CD8-positive, alpha-beta memory T cell (primary cell): ENCODE measurements at regions not wholly inside any gene's neighbourhood (a gene's known extent, or its start where the extent isn't known, plus 50 kb on each side); places are given as distances from the start of the nearest gene placed in this dataset.

Experiments
- CTCF ChIA-PET: fragments of 350-600 bp; sonication (Branson Sonifier 250); formaldehyde crosslinking; loops from one replicate; lab custom pipeline; 2021; ENCODE audit warnings: antibody characterized with exemption; lab: Charles Lee
- POLR2A ChIA-PET: fragments of 350-600 bp; sonication (Branson Sonifier 250); formaldehyde crosslinking; loops from one replicate; lab custom pipeline; 2021; ENCODE audit warnings: antibody characterized with exemption; lab: Charles Lee
- DNase-seq, 5 donors: peaks; one replicate each; pipeline versions ENCODE4 v3.0.0 to v3.0.0-alpha.2; 2020 to 2022; ENCODE audit warnings: mixed read lengths in 1 of 5
- H3K27ac ChIP-seq: one replicate; pipeline ENCODE4 v1.7.0; 2013; ENCODE audit warnings: low read depth, mild to moderate bottlenecking, low read length, moderate library complexity
- H3K27me3 ChIP-seq: 2 replicates; pipeline ENCODE4 v1.7.0; 2013; ENCODE audit warnings: low read length, mild to moderate bottlenecking; ENCODE audit not compliant: insufficient read depth, poor library complexity, severe bottlenecking
- H3K36me3 ChIP-seq: 2 replicates; pipeline ENCODE4 v1.7.0; 2013; ENCODE audit warnings: mild to moderate bottlenecking, low read length, moderate library complexity; ENCODE audit not compliant: insufficient read depth
- H3K4me1 ChIP-seq: 2 replicates; pipeline ENCODE4 v1.7.0; 2013; ENCODE audit warnings: mild to moderate bottlenecking, low read length, moderate library complexity; ENCODE audit not compliant: insufficient read depth
- H3K4me3 ChIP-seq: 2 replicates; pipeline ENCODE4 v1.7.0; 2013; ENCODE audit warnings: mild to moderate bottlenecking, low read length
- H3K9me3 ChIP-seq: 2 replicates; pipeline ENCODE4 v1.7.0; 2013; ENCODE audit warnings: mild to moderate bottlenecking, low read length
- H3K27ac Mint-ChIP-seq, 8 donors: one replicate each; pipeline ENCODE4 v1.8.0; 2020 to 2021; ENCODE audit warnings: mixed read lengths in 8 of 8, mild to moderate bottlenecking in 6 of 8, inconsistent platforms in 3 of 8, moderate library complexity in 3 of 8
- H3K27me3 Mint-ChIP-seq, 2 donors: one replicate each; pipeline ENCODE4 v1.8.0; 2020 to 2021; ENCODE audit warnings: mixed read lengths in 2 of 2, mild to moderate bottlenecking in 1 of 2, moderate library complexity in 1 of 2
- H3K36me3 Mint-ChIP-seq, 3 donors: one replicate each; pipeline ENCODE4 v1.8.0; 2020 to 2021; ENCODE audit warnings: mixed read lengths in 3 of 3, inconsistent platforms in 1 of 3, mild to moderate bottlenecking in 1 of 3
- H3K4me1 Mint-ChIP-seq, 3 donors: one replicate each; pipeline ENCODE4 v1.8.0; 2020 to 2021; ENCODE audit warnings: mixed read lengths in 3 of 3, inconsistent platforms in 1 of 3, mild to moderate bottlenecking in 1 of 3
- H3K4me3 Mint-ChIP-seq, 7 donors: one replicate each; pipeline ENCODE4 v1.8.0; 2020 to 2021; ENCODE audit warnings: mixed read lengths in 7 of 7, mild to moderate bottlenecking in 6 of 7, moderate library complexity in 4 of 7, inconsistent platforms in 2 of 7
- H3K9me3 Mint-ChIP-seq, 5 donors: one replicate each; pipeline ENCODE4 v1.8.0; 2020 to 2022; ENCODE audit warnings: mixed read lengths in 5 of 5, mild to moderate bottlenecking in 3 of 5, moderate library complexity in 2 of 5, inconsistent platforms in 1 of 5

GRCh38 chr10:8507156-8507555 is 452.7 kb downstream of the GATA3 start:
- H3K27ac ChIP-seq = no peak overlapping the region
- Mint-ChIP-seq H3K27ac (no peak overlapping the region), H3K4me3 (no peak overlapping the region), H3K36me3 (no peaks in the 10 kb centered on the region), H3K27me3 (peaks cover 11 to 68% of the 10 kb centered on the region in 2 donors), H3K4me1 (no peaks in the 10 kb centered on the region), H3K9me3 (peaks cover 0 to 2% (median 0%) of the 10 kb centered on the region in 5 donors)
- H3K4me3 ChIP-seq = no peak overlapping the region
- no peaks in the 10 kb centered on the region for H3K36me3 ChIP-seq
- no peaks in the 10 kb centered on the region for H3K4me1 ChIP-seq
- CTCF ChIA-PET = no interaction called here
- DNase-seq = no peak
- H3K27me3 ChIP-seq = no peaks in the 10 kb centered on the region
- POLR2A ChIA-PET = no interaction called here
- H3K9me3 ChIP-seq = no peaks in the 10 kb centered on the region

GRCh38 chr10:8508882-8509281 is 454.4 kb downstream of the GATA3 start:
- H3K36me3 ChIP-seq = no peaks in the 10 kb centered on the region
- Mint-ChIP-seq H3K36me3 (no peaks in the 10 kb centered on the region), H3K9me3 (peaks cover 0 to 2% (median 0%) of the 10 kb centered on the region in 5 donors), H3K4me1 (no peaks in the 10 kb centered on the region), H3K27me3 (peaks cover 11 to 61% of the 10 kb centered on the region in 2 donors), H3K27ac (no peak overlapping the region), H3K4me3 (no peak overlapping the region)
- no peak overlapping the region for H3K4me3 ChIP-seq
- no peaks in the 10 kb centered on the region for H3K4me1 ChIP-seq
- ChIA-PET POLR2A (no interaction called here), CTCF (no interaction called here)
- no peak overlapping the region for H3K27ac ChIP-seq
- no peaks in the 10 kb centered on the region for H3K9me3 ChIP-seq
- no peak for DNase-seq
- no peaks in the 10 kb centered on the region for H3K27me3 ChIP-seq

DNA sequence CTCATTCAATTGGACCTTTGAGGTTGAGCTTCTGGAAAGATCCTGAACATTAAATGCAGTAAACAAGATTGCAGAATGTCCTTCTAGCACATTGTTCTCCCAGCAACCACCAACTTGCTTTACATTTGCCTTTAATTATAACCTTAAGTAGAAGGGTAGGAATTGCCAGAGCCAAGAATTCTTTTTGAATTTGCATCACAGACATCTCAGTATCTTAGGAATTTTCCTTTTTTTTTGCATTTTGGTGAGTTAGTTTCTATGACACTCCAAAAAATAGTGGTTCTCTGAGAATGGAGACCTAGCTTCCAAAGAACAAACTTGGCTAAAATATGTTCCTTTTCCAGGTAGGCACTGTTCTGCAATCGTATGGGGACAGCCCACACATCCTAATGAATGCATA is 456.0 kb downstream of the GATA3 start:
- Mint-ChIP-seq H3K27me3 (peaks cover 13 to 59% of the 10 kb centered on the region in 2 donors), H3K27ac (no peak overlapping the region), H3K4me1 (no peaks in the 10 kb centered on the region), H3K9me3 (no peaks in the 10 kb centered on the region), H3K36me3 (no peaks in the 10 kb centered on the region), H3K4me3 (no peak overlapping the region)
- Histone ChIP-seq H3K4me1 (no peaks in the 10 kb centered on the region), H3K9me3 (no peaks in the 10 kb centered on the region), H3K36me3 (no peaks in the 10 kb centered on the region), H3K4me3 (no peak overlapping the region), H3K27me3 (no peaks in the 10 kb centered on the region), H3K27ac (no peak overlapping the region)
- ChIA-PET POLR2A (no interaction called here), CTCF (no interaction called here)
- no peak for DNase-seq

- no peaks in the 10 kb centered on the region for H3K4me1 Mint-ChIP-seq
- no peaks in the 10 kb centered on the region for H3K36me3 Mint-ChIP-seq
- no peak overlapping the region for H3K27ac ChIP-seq
- peaks cover 13 to 60% of the 10 kb centered on the region in 2 donors for H3K27me3 Mint-ChIP-seq
- CTCF ChIA-PET = no interaction called here
- H3K4me3 Mint-ChIP-seq = no peak overlapping the region
- no peaks in the 10 kb centered on the region for H3K36me3 ChIP-seq
- H3K9me3 Mint-ChIP-seq = no peaks in the 10 kb centered on the region
- H3K4me3 ChIP-seq = no peak overlapping the region
- no peaks in the 10 kb centered on the region for H3K9me3 ChIP-seq
- no peak overlapping the region for H3K27ac Mint-ChIP-seq
- no peaks in the 10 kb centered on the region for H3K4me1 ChIP-seq
- no peaks in the 10 kb centered on the region for H3K27me3 ChIP-seq
- no peak for DNase-seq
- POLR2A ChIA-PET = no interaction called here
These were observed 456.5 kb downstream of the GATA3 start for GRCh38 chr10:8511026-8511425.

DNA sequence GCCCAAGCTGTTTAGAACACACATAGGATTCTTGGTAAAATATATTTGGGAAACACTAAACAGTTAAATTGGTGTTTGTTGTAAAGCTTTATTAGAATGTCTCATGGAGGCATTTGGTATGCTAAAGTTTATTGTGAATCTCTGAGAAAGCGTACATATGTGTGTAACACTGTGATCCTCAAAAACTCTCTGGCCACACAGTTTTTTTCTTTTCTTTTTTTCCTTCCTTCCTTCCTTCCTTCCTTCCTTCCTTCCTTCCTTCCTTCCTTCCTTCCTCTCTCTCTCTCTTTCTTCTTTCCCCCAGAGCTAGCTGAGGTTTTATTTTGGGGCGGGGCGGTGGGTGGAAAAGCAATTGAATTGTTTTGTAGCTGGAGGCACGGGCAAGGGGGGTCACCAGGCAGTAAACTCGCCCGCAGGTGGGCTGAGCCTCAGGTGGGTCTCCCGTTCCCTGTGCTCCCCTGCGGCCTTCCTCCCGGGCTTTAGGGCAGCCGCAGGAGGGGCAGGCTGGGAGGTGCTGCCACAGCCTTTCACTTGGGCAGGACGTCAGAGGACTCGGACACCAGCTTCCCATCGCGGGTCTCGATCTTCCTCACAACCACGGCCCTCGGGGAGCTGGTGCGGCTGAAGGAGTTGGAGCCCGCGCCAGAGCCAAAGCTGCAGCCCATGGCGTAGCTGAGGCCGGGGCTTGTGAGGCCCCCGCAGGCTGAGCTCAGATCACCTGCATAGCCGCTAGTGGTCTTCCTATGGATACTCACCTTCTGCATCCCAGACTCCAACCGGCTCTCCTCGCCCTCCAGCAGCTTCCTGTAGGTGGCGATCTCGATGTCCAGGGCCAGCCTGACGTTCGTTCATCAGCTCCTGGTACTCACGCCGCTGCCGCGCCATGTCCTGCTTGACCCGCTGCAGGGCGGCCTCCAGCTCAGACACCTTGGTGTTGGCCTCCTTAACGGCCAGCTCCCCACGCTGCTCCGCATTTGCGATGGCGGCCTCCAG is 459.0 kb downstream of the GATA3 start:
- H3K4me3 Mint-ChIP-seq = no peak overlapping the region
- no peak for DNase-seq
- no peak overlapping the region for H3K4me3 ChIP-seq
- H3K27ac Mint-ChIP-seq = no peak overlapping the region
- H3K4me1 Mint-ChIP-seq = no peaks in the 10 kb centered on the region
- no peaks in the 10 kb centered on the region for H3K27me3 ChIP-seq
- POLR2A ChIA-PET = no interaction called here
- H3K36me3 ChIP-seq = no peaks in the 10 kb centered on the region
- no peaks in the 10 kb centered on the region for H3K9me3 Mint-ChIP-seq
- no peaks in the 10 kb centered on the region for H3K9me3 ChIP-seq
- CTCF ChIA-PET = no interaction called here
- peaks cover 10 to 54% of the 10 kb centered on the region in 2 donors for H3K27me3 Mint-ChIP-seq
- H3K4me1 ChIP-seq = no peaks in the 10 kb centered on the region
- H3K36me3 Mint-ChIP-seq = no peaks in the 10 kb centered on the region
- no peak overlapping the region for H3K27ac ChIP-seq

- H3K27ac Mint-ChIP-seq = no peak overlapping the region
- Histone ChIP-seq H3K9me3 (no peaks in the 10 kb centered on the region), H3K36me3 (no peaks in the 10 kb centered on the region), H3K4me1 (no peaks in the 10 kb centered on the region), H3K27me3 (no peaks in the 10 kb centered on the region), H3K27ac (no peak overlapping the region), H3K4me3 (no peak overlapping the region)
- peaks cover 0 to 3% (median 0%) of the 10 kb centered on the region in 3 donors for H3K36me3 Mint-ChIP-seq
- DNase-seq = no peak
- POLR2A ChIA-PET = no interaction called here
- no peaks in the 10 kb centered on the region for H3K4me1 Mint-ChIP-seq
- peaks cover 0 to 50% of the 10 kb centered on the region in 2 donors for H3K27me3 Mint-ChIP-seq
- H3K4me3 Mint-ChIP-seq = no peak overlapping the region
- peaks cover 0 to 2% (median 0%) of the 10 kb centered on the region in 5 donors for H3K9me3 Mint-ChIP-seq
- CTCF ChIA-PET = no interaction called here
These were observed 465.9 kb downstream of the GATA3 start for GRCh38 chr10:8520382-8520781.

- no peak overlapping the region for H3K27ac Mint-ChIP-seq
- Histone ChIP-seq H3K36me3 (no peaks in the 10 kb centered on the region), H3K9me3 (no peaks in the 10 kb centered on the region), H3K27me3 (no peaks in the 10 kb centered on the region), H3K4me3 (no peak overlapping the region), H3K27ac (no peak overlapping the region), H3K4me1 (no peaks in the 10 kb centered on the region)
- H3K4me1 Mint-ChIP-seq = no peaks in the 10 kb centered on the region
- DNase-seq = no peak
- H3K36me3 Mint-ChIP-seq = peaks cover 0 to 3% (median 1%) of the 10 kb centered on the region in 3 donors
- no peak overlapping the region for H3K4me3 Mint-ChIP-seq
- CTCF ChIA-PET = no interaction called here
- peaks cover 0 to 2% (median 0%) of the 10 kb centered on the region in 5 donors for H3K9me3 Mint-ChIP-seq
- POLR2A ChIA-PET = no interaction called here
- peaks cover 19 to 43% of the 10 kb centered on the region in 2 donors for H3K27me3 Mint-ChIP-seq
These were observed 473.3 kb downstream of the GATA3 start for GRCh38 chr10:8527773-8528172.

GRCh38 chr10:8531116-8531515 is 476.6 kb downstream of the GATA3 start:
- H3K9me3 ChIP-seq = no peaks in the 10 kb centered on the region
- no peaks in the 10 kb centered on the region for H3K27me3 ChIP-seq
- H3K27me3 Mint-ChIP-seq = peaks cover 25 to 35% of the 10 kb centered on the region in 2 donors
- no peaks in the 10 kb centered on the region for H3K9me3 Mint-ChIP-seq
- H3K36me3 ChIP-seq = no peaks in the 10 kb centered on the region
- CTCF ChIA-PET = no interaction called here
- no peak overlapping the region for H3K4me3 Mint-ChIP-seq
- DNase-seq = no peak
- H3K27ac Mint-ChIP-seq = no peak overlapping the region
- no peaks in the 10 kb centered on the region for H3K4me1 ChIP-seq
- H3K36me3 Mint-ChIP-seq = peaks cover 0 to 1% (median 0%) of the 10 kb centered on the region in 3 donors
- POLR2A ChIA-PET = no interaction called here
- H3K27ac ChIP-seq = no peak overlapping the region
- H3K4me1 Mint-ChIP-seq = no peaks in the 10 kb centered on the region
- H3K4me3 ChIP-seq = no peak overlapping the region
